ENCODE measurements at regions not wholly inside any gene's neighbourhood (a gene's known extent, or its start where the extent isn't known, plus 50 kb on each side); places are given as distances from the start of the nearest gene placed in this dataset.

- Histone ChIP-seq H3K27me3 (no peaks in the 10 kb centered on the region), H3K9me3 (no peaks in the 10 kb centered on the region), H3K4me3 (no peak overlapping the region), H3K36me3 (no peaks in the 10 kb centered on the region), H3K4me1 (no peaks in the 10 kb centered on the region), H3K27ac (no peak overlapping the region)
- no peak for DNase-seq (ENCODE audit: low spot score in 2 of 2)
- TF ChIP-seq POLR2A (IDR thresholded peaks at IDR 0.05) (no peak), EP300 (IDR thresholded peaks at IDR 0.05) (no peak), POLR2AphosphoS5 (IDR thresholded peaks at IDR 0.05) (no peak), CTCF (IDR thresholded peaks at IDR 0.05) (no peak)
- WGBS: 58% methylated on average over 1 of the region's 1 CpG
Observed at GRCh38 chr3:80114694-80115093, 346.9 kb upstream of the ROBO1 start.

- 73% methylated on average over 1 of the region's 1 CpG for WGBS
- DNase-seq (ENCODE audit: low spot score in 2 of 2): no peak
- no peaks in the 10 kb centered on the region for H3K9me3 ChIP-seq
Observed at GRCh38 chr3:80113331-80113730, 345.5 kb upstream of the ROBO1 start.

GRCh38 chr3:80099559-80100066, 331.8 kb upstream of the ROBO1 start:
- no peaks in the 10 kb centered on the region for H3K27me3 ChIP-seq
- H3K4me3 ChIP-seq: no peak overlapping the region
- H3K9me3 ChIP-seq: no peaks in the 10 kb centered on the region
- 100% methylated on average over 1 of the region's 1 CpG for WGBS
- TF ChIP-seq EP300 (IDR thresholded peaks at IDR 0.05) (no peak), POLR2A (IDR thresholded peaks at IDR 0.05) (no peak), CTCF (IDR thresholded peaks at IDR 0.05) (no peak), POLR2AphosphoS5 (IDR thresholded peaks at IDR 0.05) (no peak)
- no peaks in the 10 kb centered on the region for H3K36me3 ChIP-seq
- H3K27ac ChIP-seq: no peak overlapping the region
- DNase-seq (ENCODE audit: low spot score in 2 of 2): no peak
- H3K4me1 ChIP-seq: no peaks in the 10 kb centered on the region

More at GRCh38 chr3:80113331-80113730, 345.5 kb upstream of the ROBO1 start:
- Histone ChIP-seq H3K27me3 (no peaks in the 10 kb centered on the region), H3K4me3 (no peak overlapping the region), H3K4me1 (no peaks in the 10 kb centered on the region), H3K27ac (no peak overlapping the region), H3K36me3 (no peaks in the 10 kb centered on the region)
- TF ChIP-seq CTCF (IDR thresholded peaks at IDR 0.05): no peak
- TF ChIP-seq POLR2A (IDR thresholded peaks at IDR 0.05): no peak
- no peak for TF ChIP-seq POLR2AphosphoS5 (IDR thresholded peaks at IDR 0.05)
- TF ChIP-seq EP300 (IDR thresholded peaks at IDR 0.05): no peak

- WGBS: 65% methylated on average over 2 of the region's 2 CpGs
- TF ChIP-seq POLR2A (IDR thresholded peaks at IDR 0.05) (no peak), POLR2AphosphoS5 (IDR thresholded peaks at IDR 0.05) (no peak), CTCF (IDR thresholded peaks at IDR 0.05) (no peak), EP300 (IDR thresholded peaks at IDR 0.05) (no peak)
- Histone ChIP-seq H3K27me3 (no peaks in the 10 kb centered on the region), H3K4me3 (no peak overlapping the region), H3K4me1 (no peaks in the 10 kb centered on the region), H3K9me3 (no peaks in the 10 kb centered on the region), H3K36me3 (no peaks in the 10 kb centered on the region), H3K27ac (no peak overlapping the region)
- no peak for DNase-seq (ENCODE audit: low spot score in 2 of 2)
Observed at GRCh38 chr3:80097674-80098073, 329.9 kb upstream of the ROBO1 start.

- WGBS: 81% methylated on average over 2 of the region's 2 CpGs
- TF ChIP-seq POLR2AphosphoS5 (IDR thresholded peaks at IDR 0.05): no peak
- no peak for TF ChIP-seq CTCF (IDR thresholded peaks at IDR 0.05)
- no peak for TF ChIP-seq POLR2A (IDR thresholded peaks at IDR 0.05)
- TF ChIP-seq EP300 (IDR thresholded peaks at IDR 0.05): no peak
- DNase-seq (ENCODE audit: low spot score in 2 of 2): no peak
- Histone ChIP-seq H3K4me1 (no peaks in the 10 kb centered on the region), H3K27ac (no peak overlapping the region), H3K4me3 (no peak overlapping the region), H3K27me3 (no peaks in the 10 kb centered on the region), H3K9me3 (no peaks in the 10 kb centered on the region), H3K36me3 (no peaks in the 10 kb centered on the region)
Observed at GRCh38 chr3:80096909-80097308, 329.1 kb upstream of the ROBO1 start.

Data from suprapubic skin (tissue), 4 donors.